Endometrial microvascular endothelial cells (primary cell): ENCODE measurements at regions not wholly inside any gene's neighbourhood (a gene's known extent, or its start where the extent isn't known, plus 50 kb on each side); places are given as distances from the start of the nearest gene placed in this dataset.

Source experiments
- in situ Hi-C: cut with HindIII; loops from 2 replicates; pipeline ENCODE4 v1.10.0; 2017; ENCODE audit warnings: low sequenced_read_pairs, low pct_unique_long_range_greater_than_20kb; ENCODE audit errors: inconsistent ontology term

- in situ Hi-C loops: loop anchor here (25.0 kb wide), 1 partner anchor 894 kb away; a partner anchor contains a TSS
These were observed 121.2 kb upstream of the BTN3A2 start for GRCh38 chr6:26243752-26244151.

GRCh38 chr6:26246058-26246457 lies 118.9 kb upstream of the BTN3A2 start:
- in situ Hi-C loops: loop anchor here (25.0 kb wide), 1 partner anchor 891 kb away; a partner anchor contains a TSS

GRCh38 chr6:26246553-26246952 lies 118.4 kb upstream of the BTN3A2 start:
- in situ Hi-C loops: loop anchor here (25.0 kb wide), 1 partner anchor 891 kb away; a partner anchor contains a TSS

GRCh38 chr6:26249707-26249956 lies 115.4 kb upstream of the BTN3A2 start:
- in situ Hi-C loops: loop anchor here (25.0 kb wide), 1 partner anchor 888 kb away; a partner anchor contains a TSS

- in situ Hi-C loops: loop anchor here (25.0 kb wide), 1 partner anchor 887 kb away; a partner anchor contains a TSS
These were observed 114.9 kb upstream of the BTN3A2 start for GRCh38 chr6:26249957-26250697.

- in situ Hi-C loops: no loop called here
These were observed 114.3 kb upstream of the BTN3A2 start for GRCh38 chr6:26250698-26251044.

GRCh38 chr6:26251354-26252076 lies 113.5 kb upstream of the BTN3A2 start:
- in situ Hi-C loops: no loop called here

- in situ Hi-C loops: no loop called here
These were observed 112.9 kb upstream of the BTN3A2 start for GRCh38 chr6:26252077-26252472.

GRCh38 chr6:26254724-26255123 lies 110.3 kb upstream of the BTN3A2 start:
- in situ Hi-C loops: no loop called here

GRCh38 chr6:26257272-26257671 lies 107.7 kb upstream of the BTN3A2 start:
- in situ Hi-C loops: no loop called here

GRCh38 chr6:26258212-26258977 lies 106.6 kb upstream of the BTN3A2 start:
- in situ Hi-C loops: no loop called here

- in situ Hi-C loops: no loop called here
These were observed 104.8 kb upstream of the BTN3A2 start for GRCh38 chr6:26260110-26260637.

GRCh38 chr6:26260725-26261490 lies 104.1 kb upstream of the BTN3A2 start:
- in situ Hi-C loops: no loop called here

- in situ Hi-C loops: no loop called here
These were observed 100.5 kb upstream of the BTN3A2 start for GRCh38 chr6:26264547-26264946.

GRCh38 chr6:26267083-26267589 lies 97.9 kb upstream of the BTN3A2 start:
- in situ Hi-C loops: no loop called here

GRCh38 chr6:26268659-26269402 lies 96.2 kb upstream of the BTN3A2 start:
- in situ Hi-C loops: no loop called here

- in situ Hi-C loops: no loop called here
These were observed 95.2 kb upstream of the BTN3A2 start for GRCh38 chr6:26269531-26270485.
